ENCODE measurements at regions not wholly inside any gene's neighbourhood (a gene's known extent, or its start where the extent isn't known, plus 50 kb on each side); places are given as distances from the start of the nearest gene placed in this dataset.

- TF ChIP-seq CTCF (conservative IDR thresholded peaks at IDR 0.05; ENCODE audit: low read depth in 2 of 2): no peak
- no peak for TF ChIP-seq ZNF114 (CRISPR knock-in tag; IDR thresholded peaks at IDR 0.05)
- no peak for TF ChIP-seq REST (IDR thresholded peaks at IDR 0.05; ENCODE audit: unreplicated experiment)
- no peak for TF ChIP-seq POLR2AphosphoS5 (IDR thresholded peaks at IDR 0.05; ENCODE audit: low read depth)
- no peak for TF ChIP-seq EZH2 (IDR thresholded peaks at IDR 0.05; ENCODE audit: low read depth, unreplicated experiment)
- TF ChIP-seq CREB1 (CRISPR knock-in tag; IDR thresholded peaks at IDR 0.05; ENCODE audit: low read depth): no peak
- no peak for TF ChIP-seq ETS1 (IDR thresholded peaks at IDR 0.05)
- no peak for TF ChIP-seq NANOG (IDR thresholded peaks at IDR 0.05; ENCODE audit: borderline replicate concordance)
- no peak for TF ChIP-seq EZH2phosphoT487 (IDR thresholded peaks at IDR 0.05; ENCODE audit: unreplicated experiment)
- TF ChIP-seq JUNB (IDR thresholded peaks at IDR 0.05; ENCODE audit: unreplicated experiment): no peak
These were observed 120.1 kb upstream of the HDAC4 start for GRCh38 chr2:239520811-239521517.
